GM23338 (cell line): ENCODE measurements at regions not wholly inside any gene's neighbourhood (a gene's known extent, or its start where the extent isn't known, plus 50 kb on each side); places are given as distances from the start of the nearest gene placed in this dataset.

ENCODE experiments used
- EZH2 ChIP-seq: fragments of 200-600 bp; sonication (generic); IDR thresholded peaks from one replicate; pipeline ENCODE4 v1.8.0; 2017; ENCODE audit warnings: antibody characterized with exemption, mild to moderate bottlenecking, low read depth; ENCODE audit not compliant: unreplicated experiment
- TF ChIP-seq, protein P1 (sequence below): IDR thresholded peaks from 2 replicates; pipeline ENCODE4 v1.6.1; 2016; ENCODE audit warnings: antibody characterized with exemption

DNA sequence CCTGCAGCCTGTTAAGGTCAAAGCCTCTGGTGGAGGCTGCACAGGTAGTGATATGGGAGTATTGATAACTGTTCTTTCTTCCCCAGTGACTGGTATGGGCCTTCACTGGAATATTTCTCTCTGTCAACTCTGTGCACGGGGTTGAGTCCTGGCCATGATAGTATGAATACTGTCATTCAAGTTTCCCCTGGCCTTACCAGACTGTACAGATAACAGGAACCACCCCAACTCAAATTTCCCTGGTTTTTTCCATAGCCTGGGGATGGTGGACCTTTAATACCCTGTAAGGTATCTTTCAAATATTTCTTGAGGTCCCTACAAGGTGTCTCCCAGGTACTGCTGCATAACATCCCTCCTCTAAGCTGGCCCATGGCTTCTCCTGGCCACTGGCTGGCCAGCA lies 51.4 kb upstream of the TNFAIP3 start:
- TF ChIP-seq EZH2: no peak
- TF ChIP-seq, protein P1, sequence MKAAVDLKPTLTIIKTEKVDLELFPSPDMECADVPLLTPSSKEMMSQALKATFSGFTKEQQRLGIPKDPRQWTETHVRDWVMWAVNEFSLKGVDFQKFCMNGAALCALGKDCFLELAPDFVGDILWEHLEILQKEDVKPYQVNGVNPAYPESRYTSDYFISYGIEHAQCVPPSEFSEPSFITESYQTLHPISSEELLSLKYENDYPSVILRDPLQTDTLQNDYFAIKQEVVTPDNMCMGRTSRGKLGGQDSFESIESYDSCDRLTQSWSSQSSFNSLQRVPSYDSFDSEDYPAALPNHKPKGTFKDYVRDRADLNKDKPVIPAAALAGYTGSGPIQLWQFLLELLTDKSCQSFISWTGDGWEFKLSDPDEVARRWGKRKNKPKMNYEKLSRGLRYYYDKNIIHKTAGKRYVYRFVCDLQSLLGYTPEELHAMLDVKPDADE: no peak
